ENCODE measurements at regions not wholly inside any gene's neighbourhood (a gene's known extent, or its start where the extent isn't known, plus 50 kb on each side); places are given as distances from the start of the nearest gene placed in this dataset.

GRCh38 chr6:113450061-113450465 is 407.1 kb upstream of the MARCKS start:
- no peak for TF ChIP-seq CTCF (IDR thresholded peaks at IDR 0.05; ENCODE audit: insufficient read depth, low read depth, low read length)
- Histone ChIP-seq H3K4me3 (ENCODE audit: low read depth, low read length) (no peak overlapping the region), H3K36me3 (ENCODE audit: control insufficient read depth, insufficient read depth, low read length) (no peaks in the 10 kb centered on the region), H3K27me3 (ENCODE audit: control insufficient read depth, insufficient read depth, low read length) (no peaks in the 10 kb centered on the region)
- ChIA-PET CTCF (interaction anchor here (0.6 to 1.7 kb wide), 3 partner anchors 9 to 268 kb away, joined by 3 read pairs; no protein-coding TSS in a partner anchor), POLR2A (no interaction called here)
- DNase-seq (ENCODE audit: low read depth): no peak

GRCh38 chr6:113451049-113451448 is 406.1 kb upstream of the MARCKS start:
- ChIA-PET POLR2A (no interaction called here), CTCF (interaction anchor here (1.7 kb wide), 1 partner anchor 16 kb away, joined by 3 read pairs; no protein-coding TSS in a partner anchor)
- TF ChIP-seq CTCF (IDR thresholded peaks at IDR 0.05; ENCODE audit: insufficient read depth, low read depth, low read length): no peak
- H3K36me3 ChIP-seq (ENCODE audit: control insufficient read depth, insufficient read depth, low read length): no peaks in the 10 kb centered on the region
- H3K4me3 ChIP-seq (ENCODE audit: low read depth, low read length): no peak overlapping the region
- DNase-seq (ENCODE audit: low read depth): no peak
- H3K27me3 ChIP-seq (ENCODE audit: control insufficient read depth, insufficient read depth, low read length): no peaks in the 10 kb centered on the region

- POLR2A ChIA-PET: no interaction called here
- Histone ChIP-seq H3K27me3 (ENCODE audit: control insufficient read depth, insufficient read depth, low read length) (no peaks in the 10 kb centered on the region), H3K4me3 (ENCODE audit: low read depth, low read length) (no peak overlapping the region), H3K36me3 (ENCODE audit: control insufficient read depth, insufficient read depth, low read length) (no peaks in the 10 kb centered on the region)
- CTCF ChIA-PET: interaction anchor here (1.4 kb wide), 1 partner anchor 422 kb away, joined by 4 read pairs; no protein-coding TSS in a partner anchor
- TF ChIP-seq CTCF (IDR thresholded peaks at IDR 0.05; ENCODE audit: insufficient read depth, low read depth, low read length): no peak
- DNase-seq (ENCODE audit: low read depth): peak; percentile 86
Measured at GRCh38 chr6:113457198-113457597, 399.9 kb upstream of the MARCKS start.

- DNase-seq (ENCODE audit: low read depth): no peak
- H3K27me3 ChIP-seq (ENCODE audit: control insufficient read depth, insufficient read depth, low read length): no peaks in the 10 kb centered on the region
- ChIA-PET CTCF (interaction anchor here (0.6 to 2.1 kb wide), 2 partner anchors 22 to 129 kb away, joined by 3 to 6 read pairs; no protein-coding TSS in a partner anchor), POLR2A (no interaction called here)
- TF ChIP-seq CTCF (IDR thresholded peaks at IDR 0.05; ENCODE audit: insufficient read depth, low read depth, low read length): no peak
- H3K4me3 ChIP-seq (ENCODE audit: low read depth, low read length): no peak overlapping the region
- no peaks in the 10 kb centered on the region for H3K36me3 ChIP-seq (ENCODE audit: control insufficient read depth, insufficient read depth, low read length)
Measured at GRCh38 chr6:113457751-113458150, 399.4 kb upstream of the MARCKS start.

- CTCF ChIA-PET: interaction anchor here (0.6 to 2.1 kb wide), 3 partner anchors 23 to 1073 kb away, joined by 3 to 6 read pairs (median 3); no protein-coding TSS in a partner anchor
- TF ChIP-seq CTCF (IDR thresholded peaks at IDR 0.05; ENCODE audit: insufficient read depth, low read depth, low read length): no peak
- POLR2A ChIA-PET: no interaction called here
- no peak for DNase-seq (ENCODE audit: low read depth)
- Histone ChIP-seq H3K36me3 (ENCODE audit: control insufficient read depth, insufficient read depth, low read length) (no peaks in the 10 kb centered on the region), H3K27me3 (ENCODE audit: control insufficient read depth, insufficient read depth, low read length) (no peaks in the 10 kb centered on the region), H3K4me3 (ENCODE audit: low read depth, low read length) (no peak overlapping the region)
Measured at GRCh38 chr6:113458368-113459010, 398.7 kb upstream of the MARCKS start.

All from BJ (cell line).